ENCODE measurements at regions not wholly inside any gene's neighbourhood (a gene's known extent, or its start where the extent isn't known, plus 50 kb on each side); places are given as distances from the start of the nearest gene placed in this dataset.

DNA sequence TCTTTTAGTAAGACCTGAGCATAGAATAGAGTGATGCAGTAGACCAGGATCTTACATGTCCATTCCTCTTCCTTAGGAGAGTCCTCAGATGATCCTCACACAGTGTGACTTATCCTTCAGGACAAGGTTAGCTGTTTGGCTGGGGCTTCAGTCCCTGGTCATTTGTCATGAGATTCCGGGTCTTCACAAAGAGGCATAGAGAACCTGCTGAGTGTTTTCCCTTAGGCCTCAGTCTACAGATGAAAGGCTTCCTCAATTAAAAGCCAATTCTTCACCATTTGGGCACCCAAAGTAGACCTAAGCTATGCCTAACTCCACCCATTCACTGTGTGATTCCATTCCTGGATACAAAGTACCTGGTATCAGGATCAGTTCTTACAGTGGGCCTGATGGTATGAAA lies 329.8 kb upstream of the RUNX1 start:
- TF ChIP-seq, protein P1, sequence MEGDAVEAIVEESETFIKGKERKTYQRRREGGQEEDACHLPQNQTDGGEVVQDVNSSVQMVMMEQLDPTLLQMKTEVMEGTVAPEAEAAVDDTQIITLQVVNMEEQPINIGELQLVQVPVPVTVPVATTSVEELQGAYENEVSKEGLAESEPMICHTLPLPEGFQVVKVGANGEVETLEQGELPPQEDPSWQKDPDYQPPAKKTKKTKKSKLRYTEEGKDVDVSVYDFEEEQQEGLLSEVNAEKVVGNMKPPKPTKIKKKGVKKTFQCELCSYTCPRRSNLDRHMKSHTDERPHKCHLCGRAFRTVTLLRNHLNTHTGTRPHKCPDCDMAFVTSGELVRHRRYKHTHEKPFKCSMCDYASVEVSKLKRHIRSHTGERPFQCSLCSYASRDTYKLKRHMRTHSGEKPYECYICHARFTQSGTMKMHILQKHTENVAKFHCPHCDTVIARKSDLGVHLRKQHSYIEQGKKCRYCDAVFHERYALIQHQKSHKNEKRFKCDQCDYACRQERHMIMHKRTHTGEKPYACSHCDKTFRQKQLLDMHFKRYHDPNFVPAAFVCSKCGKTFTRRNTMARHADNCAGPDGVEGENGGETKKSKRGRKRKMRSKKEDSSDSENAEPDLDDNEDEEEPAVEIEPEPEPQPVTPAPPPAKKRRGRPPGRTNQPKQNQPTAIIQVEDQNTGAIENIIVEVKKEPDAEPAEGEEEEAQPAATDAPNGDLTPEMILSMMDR (IDR thresholded peaks at IDR 0.05): no peak
- TF ChIP-seq SIN3A (IDR thresholded peaks at IDR 0.05; ENCODE audit: borderline replicate concordance, insufficient read depth, low read depth, low read length) (no peak), TCF7L2 (IDR thresholded peaks at IDR 0.05; ENCODE audit: low read depth, low read length) (no peak), POLR2AphosphoS5 (IDR thresholded peaks at IDR 0.05; ENCODE audit: low read depth, low read length) (no peak)
- TF ChIP-seq, protein P2, sequence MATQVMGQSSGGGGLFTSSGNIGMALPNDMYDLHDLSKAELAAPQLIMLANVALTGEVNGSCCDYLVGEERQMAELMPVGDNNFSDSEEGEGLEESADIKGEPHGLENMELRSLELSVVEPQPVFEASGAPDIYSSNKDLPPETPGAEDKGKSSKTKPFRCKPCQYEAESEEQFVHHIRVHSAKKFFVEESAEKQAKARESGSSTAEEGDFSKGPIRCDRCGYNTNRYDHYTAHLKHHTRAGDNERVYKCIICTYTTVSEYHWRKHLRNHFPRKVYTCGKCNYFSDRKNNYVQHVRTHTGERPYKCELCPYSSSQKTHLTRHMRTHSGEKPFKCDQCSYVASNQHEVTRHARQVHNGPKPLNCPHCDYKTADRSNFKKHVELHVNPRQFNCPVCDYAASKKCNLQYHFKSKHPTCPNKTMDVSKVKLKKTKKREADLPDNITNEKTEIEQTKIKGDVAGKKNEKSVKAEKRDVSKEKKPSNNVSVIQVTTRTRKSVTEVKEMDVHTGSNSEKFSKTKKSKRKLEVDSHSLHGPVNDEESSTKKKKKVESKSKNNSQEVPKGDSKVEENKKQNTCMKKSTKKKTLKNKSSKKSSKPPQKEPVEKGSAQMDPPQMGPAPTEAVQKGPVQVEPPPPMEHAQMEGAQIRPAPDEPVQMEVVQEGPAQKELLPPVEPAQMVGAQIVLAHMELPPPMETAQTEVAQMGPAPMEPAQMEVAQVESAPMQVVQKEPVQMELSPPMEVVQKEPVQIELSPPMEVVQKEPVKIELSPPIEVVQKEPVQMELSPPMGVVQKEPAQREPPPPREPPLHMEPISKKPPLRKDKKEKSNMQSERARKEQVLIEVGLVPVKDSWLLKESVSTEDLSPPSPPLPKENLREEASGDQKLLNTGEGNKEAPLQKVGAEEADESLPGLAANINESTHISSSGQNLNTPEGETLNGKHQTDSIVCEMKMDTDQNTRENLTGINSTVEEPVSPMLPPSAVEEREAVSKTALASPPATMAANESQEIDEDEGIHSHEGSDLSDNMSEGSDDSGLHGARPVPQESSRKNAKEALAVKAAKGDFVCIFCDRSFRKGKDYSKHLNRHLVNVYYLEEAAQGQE (IDR thresholded peaks at IDR 0.05; ENCODE audit: insufficient read depth in 1 of 2, low read depth in 2 of 2, low read length in 1 of 2): no peak
